Ishikawa (cell line): ENCODE measurements at regions not wholly inside any gene's neighbourhood (a gene's known extent, or its start where the extent isn't known, plus 50 kb on each side); places are given as distances from the start of the nearest gene placed in this dataset.

Experiments
- CEBPB ChIP-seq: IDR thresholded peaks from 2 replicates; pipeline ENCODE4 v1.6.1; 2012
- CREB1 ChIP-seq: IDR thresholded peaks from 2 replicates; pipeline ENCODE4 v1.6.1; 2012; ENCODE audit warnings: low read depth
- EGR1 ChIP-seq: IDR thresholded peaks from 2 replicates; pipeline ENCODE4 v1.6.1; 2012
- EP300 ChIP-seq: IDR thresholded peaks from 2 replicates; pipeline ENCODE4 v1.6.1; 2012; ENCODE audit warnings: borderline replicate concordance
- FOXM1 ChIP-seq: IDR thresholded peaks from 2 replicates; pipeline ENCODE4 v1.6.1; 2012; ENCODE audit warnings: low read depth, borderline replicate concordance
- NFIC ChIP-seq: IDR thresholded peaks from 2 replicates; pipeline ENCODE4 v1.6.1; 2012
- RAD21 ChIP-seq: IDR thresholded peaks from 2 replicates; pipeline ENCODE4 v1.6.1; 2012; ENCODE audit warnings: low read depth
- TAF1 ChIP-seq: IDR thresholded peaks from 2 replicates; pipeline ENCODE4 v1.6.1; 2012; ENCODE audit warnings: low read depth, mild to moderate bottlenecking
- TCF12 ChIP-seq: IDR thresholded peaks from 2 replicates; pipeline ENCODE4 v1.6.1; 2012; ENCODE audit warnings: low read depth
- TEAD4 ChIP-seq: IDR thresholded peaks from 2 replicates; pipeline ENCODE4 v1.6.1; 2012
- YY1 ChIP-seq: IDR thresholded peaks from 2 replicates; pipeline ENCODE4 v1.6.1; 2012; ENCODE audit warnings: low read depth
- ZBTB7A ChIP-seq: IDR thresholded peaks from 2 replicates; pipeline ENCODE4 v1.6.1; 2012; ENCODE audit warnings: low read depth
- TF ChIP-seq, protein P1 (sequence below): IDR thresholded peaks from 2 replicates; pipeline ENCODE4 v1.6.1; 2012; ENCODE audit warnings: low read depth, mild to moderate bottlenecking
- TF ChIP-seq, protein P2 (sequence below): IDR thresholded peaks from 2 replicates; pipeline ENCODE4 v1.6.1; 2012
- TF ChIP-seq, protein P3 (sequence below): IDR thresholded peaks from 2 replicates; pipeline ENCODE4 v1.6.1; 2012

- TF ChIP-seq TCF12 (no peak), EGR1 (no peak), TEAD4 (no peak), NFIC (no peak), CEBPB (no peak)
Measured at GRCh38 chr4:180190382-180190781, 2052.8 kb upstream of the TENM3 start.

DNA sequence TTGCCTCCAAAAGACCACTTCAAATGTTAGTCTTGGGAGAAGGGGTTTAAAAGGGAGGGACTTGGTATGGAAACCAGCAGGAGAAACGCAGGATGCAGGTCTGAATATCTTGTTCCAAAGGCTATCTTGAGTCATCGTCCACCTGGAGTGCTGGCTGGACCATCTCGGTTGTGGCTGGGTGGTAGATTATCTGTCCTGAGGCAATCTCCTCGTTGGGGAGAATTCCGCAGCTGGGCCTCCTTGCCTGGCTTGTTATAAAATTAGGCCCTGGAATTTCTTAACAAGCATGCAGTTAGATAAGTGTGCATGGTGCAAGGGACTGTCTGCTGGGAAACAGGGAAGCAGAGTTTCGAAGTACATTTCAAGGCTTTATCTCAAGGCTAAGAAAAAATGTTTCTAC is 2045.7 kb upstream of the TENM3 start:
- no peak for TF ChIP-seq EP300
- TF ChIP-seq YY1, result no peak
- TF ChIP-seq RAD21, result no peak
- no peak for TF ChIP-seq CREB1
- no peak for TF ChIP-seq FOXM1
- TF ChIP-seq, protein P1, sequence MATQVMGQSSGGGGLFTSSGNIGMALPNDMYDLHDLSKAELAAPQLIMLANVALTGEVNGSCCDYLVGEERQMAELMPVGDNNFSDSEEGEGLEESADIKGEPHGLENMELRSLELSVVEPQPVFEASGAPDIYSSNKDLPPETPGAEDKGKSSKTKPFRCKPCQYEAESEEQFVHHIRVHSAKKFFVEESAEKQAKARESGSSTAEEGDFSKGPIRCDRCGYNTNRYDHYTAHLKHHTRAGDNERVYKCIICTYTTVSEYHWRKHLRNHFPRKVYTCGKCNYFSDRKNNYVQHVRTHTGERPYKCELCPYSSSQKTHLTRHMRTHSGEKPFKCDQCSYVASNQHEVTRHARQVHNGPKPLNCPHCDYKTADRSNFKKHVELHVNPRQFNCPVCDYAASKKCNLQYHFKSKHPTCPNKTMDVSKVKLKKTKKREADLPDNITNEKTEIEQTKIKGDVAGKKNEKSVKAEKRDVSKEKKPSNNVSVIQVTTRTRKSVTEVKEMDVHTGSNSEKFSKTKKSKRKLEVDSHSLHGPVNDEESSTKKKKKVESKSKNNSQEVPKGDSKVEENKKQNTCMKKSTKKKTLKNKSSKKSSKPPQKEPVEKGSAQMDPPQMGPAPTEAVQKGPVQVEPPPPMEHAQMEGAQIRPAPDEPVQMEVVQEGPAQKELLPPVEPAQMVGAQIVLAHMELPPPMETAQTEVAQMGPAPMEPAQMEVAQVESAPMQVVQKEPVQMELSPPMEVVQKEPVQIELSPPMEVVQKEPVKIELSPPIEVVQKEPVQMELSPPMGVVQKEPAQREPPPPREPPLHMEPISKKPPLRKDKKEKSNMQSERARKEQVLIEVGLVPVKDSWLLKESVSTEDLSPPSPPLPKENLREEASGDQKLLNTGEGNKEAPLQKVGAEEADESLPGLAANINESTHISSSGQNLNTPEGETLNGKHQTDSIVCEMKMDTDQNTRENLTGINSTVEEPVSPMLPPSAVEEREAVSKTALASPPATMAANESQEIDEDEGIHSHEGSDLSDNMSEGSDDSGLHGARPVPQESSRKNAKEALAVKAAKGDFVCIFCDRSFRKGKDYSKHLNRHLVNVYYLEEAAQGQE, result no peak
- no peak for TF ChIP-seq CEBPB

- TF ChIP-seq CEBPB (no peak), ZBTB7A (no peak), EGR1 (no peak), NFIC (no peak), TCF12 (no peak), TEAD4 (no peak), YY1 (no peak)
- TF ChIP-seq, protein P2, sequence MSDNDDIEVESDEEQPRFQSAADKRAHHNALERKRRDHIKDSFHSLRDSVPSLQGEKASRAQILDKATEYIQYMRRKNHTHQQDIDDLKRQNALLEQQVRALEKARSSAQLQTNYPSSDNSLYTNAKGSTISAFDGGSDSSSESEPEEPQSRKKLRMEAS, result no peak
Measured at GRCh38 chr4:180203349-180203748, 2039.9 kb upstream of the TENM3 start.

DNA sequence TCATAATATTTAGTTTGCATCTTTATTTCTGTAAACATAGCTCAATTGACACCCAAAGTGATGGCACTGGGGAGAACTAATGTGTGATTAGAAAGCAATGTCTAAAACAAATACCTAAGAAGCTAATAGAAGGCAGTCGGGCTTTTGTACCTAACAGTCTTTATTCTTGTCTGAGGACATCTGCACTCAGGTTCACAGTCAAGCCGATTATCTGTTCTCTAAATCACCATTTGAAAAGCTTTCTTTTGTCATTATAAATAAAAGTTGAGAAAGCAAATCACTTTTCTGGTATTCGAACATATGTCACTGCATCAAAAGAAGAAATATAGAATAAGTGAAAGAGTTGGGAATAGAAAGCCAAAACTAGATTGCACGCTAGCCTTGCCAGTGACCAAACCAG is 2037.9 kb upstream of the TENM3 start:
- TF ChIP-seq CEBPB, result no peak
- no peak for TF ChIP-seq ZBTB7A
- no peak for TF ChIP-seq YY1
- TF ChIP-seq RAD21, result no peak
- TF ChIP-seq NFIC, result no peak
- TF ChIP-seq, protein P2, result no peak
- TF ChIP-seq TAF1, result no peak
- TF ChIP-seq EP300, result no peak
- TF ChIP-seq TEAD4, result no peak
- TF ChIP-seq FOXM1, result no peak
- TF ChIP-seq, protein P1, result no peak
- TF ChIP-seq, protein P3, sequence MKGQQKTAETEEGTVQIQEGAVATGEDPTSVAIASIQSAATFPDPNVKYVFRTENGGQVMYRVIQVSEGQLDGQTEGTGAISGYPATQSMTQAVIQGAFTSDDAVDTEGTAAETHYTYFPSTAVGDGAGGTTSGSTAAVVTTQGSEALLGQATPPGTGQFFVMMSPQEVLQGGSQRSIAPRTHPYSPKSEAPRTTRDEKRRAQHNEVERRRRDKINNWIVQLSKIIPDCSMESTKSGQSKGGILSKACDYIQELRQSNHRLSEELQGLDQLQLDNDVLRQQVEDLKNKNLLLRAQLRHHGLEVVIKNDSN, result no peak
- no peak for TF ChIP-seq TCF12
- no peak for TF ChIP-seq CREB1

DNA sequence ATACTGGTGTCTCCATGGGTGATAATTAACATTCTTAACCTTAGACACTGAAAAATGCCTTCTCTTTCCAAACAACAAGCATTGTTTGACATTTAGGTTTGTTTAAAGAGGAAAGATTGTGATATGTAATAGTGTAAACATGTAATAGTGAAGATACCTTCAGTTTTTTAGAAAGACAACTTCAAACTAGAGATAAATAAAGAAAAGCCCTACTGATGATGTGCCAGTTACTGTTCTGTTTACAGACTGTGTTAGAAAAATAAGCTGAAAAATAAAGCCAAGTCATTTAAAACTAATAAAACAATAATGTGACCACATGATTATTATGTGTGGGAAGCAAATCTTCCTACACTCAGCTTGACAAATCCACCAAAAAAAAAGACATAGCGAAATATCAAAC is 2035.3 kb upstream of the TENM3 start:
- TF ChIP-seq EP300 (no peak), YY1 (no peak), FOXM1 (no peak), CEBPB (no peak), TCF12 (no peak), ZBTB7A (no peak), TAF1 (no peak), NFIC (no peak)
- TF ChIP-seq, protein P2, result no peak
- TF ChIP-seq, protein P1, result no peak
